Activated CD8-positive, alpha-beta T cell treated with anti-CD3 and anti-CD28 coated beads for 36 hours (primary cell): ENCODE measurements at regions not wholly inside any gene's neighbourhood (a gene's known extent, or its start where the extent isn't known, plus 50 kb on each side); places are given as distances from the start of the nearest gene placed in this dataset.

ENCODE experiments used
- ATAC-seq: fragments of 200-7000 bp; cut with Tn5 transposase; one replicate; pipeline ENCODE4 v1.10.0; 2021; ENCODE audit warnings: mild to moderate bottlenecking, moderate library complexity
- CTCF ChIA-PET: fragments of 350-600 bp; sonication (Branson Sonifier 250); formaldehyde crosslinking; loops from one replicate; lab custom pipeline; 2021; ENCODE audit warnings: antibody characterized with exemption; lab: Charles Lee
- POLR2A ChIA-PET: fragments of 350-600 bp; sonication (Branson Sonifier 250); formaldehyde crosslinking; loops from one replicate; lab custom pipeline; 2021; ENCODE audit warnings: antibody characterized with exemption; lab: Charles Lee
- DNase-seq: peaks from one replicate; pipeline ENCODE4 v3.0.0-alpha.2; 2020
- H3K27ac Mint-ChIP-seq: one replicate; pipeline ENCODE4 v1.8.0; 2021; ENCODE audit warnings: mild to moderate bottlenecking, mixed read lengths
- H3K27me3 Mint-ChIP-seq: one replicate; pipeline ENCODE4 v1.8.0; 2021; ENCODE audit warnings: mixed read lengths
- H3K36me3 Mint-ChIP-seq: one replicate; pipeline ENCODE4 v1.8.0; 2021; ENCODE audit warnings: low read depth, mixed read lengths
- H3K4me1 Mint-ChIP-seq: one replicate; pipeline ENCODE4 v1.8.0; 2021; ENCODE audit warnings: low read depth, mixed read lengths
- H3K4me3 Mint-ChIP-seq: one replicate; pipeline ENCODE4 v1.8.0; 2021; ENCODE audit warnings: mild to moderate bottlenecking, moderate library complexity, mixed read lengths
- H3K9me3 Mint-ChIP-seq: one replicate; pipeline ENCODE4 v1.8.0; 2021; ENCODE audit warnings: mixed read lengths
- CTCF ChIP-seq: fragments of 200-600 bp; IDR thresholded peaks from one replicate; pipeline ENCODE4 v1.8.0; 2022; ENCODE audit warnings: antibody characterized with exemption, mild to moderate bottlenecking
- intact Hi-C: fragments of 100-400 bp; cut with micrococcal nuclease; formaldehyde crosslinking; loops from one replicate; pipeline ENCODE4 v1.10.0; 2022

GRCh38 chr15:70483513-70483912 lies 279.8 kb downstream of the UACA start:
- POLR2A ChIA-PET = interaction anchor here (0.9 kb wide), 1 partner anchor 76 kb away, joined by 3 read pairs; no protein-coding TSS in a partner anchor

GRCh38 chr15:70480196-70480856 lies 283.0 kb downstream of the UACA start:
- Mint-ChIP-seq H3K9me3 (no peaks in the 10 kb centered on the region), H3K4me3 (no peak overlapping the region), H3K27ac (peak overlapping the region; percentile 30), H3K36me3 (no peaks in the 10 kb centered on the region), H3K4me1 (peaks cover 32% of the 10 kb centered on the region), H3K27me3 (peaks cover 50% of the 10 kb centered on the region)
- ATAC-seq (peak; percentile 85), DNase-seq (peak; percentile 93)
- CTCF ChIA-PET = interaction anchor here (0.7 to 2.3 kb wide), 3 partner anchors 14 to 387 kb away, joined by 3 to 17 read pairs (median 3); no protein-coding TSS in a partner anchor
- TF ChIP-seq CTCF = no peak
- POLR2A ChIA-PET = interaction anchor here (0.6 to 1.7 kb wide), 6 partner anchors 12 to 241 kb away, joined by 3 to 8 read pairs (median 4); no protein-coding TSS in a partner anchor
- intact Hi-C loops = loop anchor here (10.0 kb wide), 1 partner anchor 176 kb away; no protein-coding TSS in a partner anchor

More at GRCh38 chr15:70483513-70483912, 279.8 kb downstream of the UACA start:
- no peak overlapping the region for H3K4me3 Mint-ChIP-seq
- no peak overlapping the region for H3K27ac Mint-ChIP-seq
- H3K9me3 Mint-ChIP-seq = no peaks in the 10 kb centered on the region
- no peaks in the 10 kb centered on the region for H3K36me3 Mint-ChIP-seq
- CTCF ChIA-PET = interaction anchor here (1.6 to 2.4 kb wide), 2 partner anchors 16 to 22 kb away, joined by 5 to 9 read pairs; no protein-coding TSS in a partner anchor
- DNase-seq (no peak), ATAC-seq (no peak)
- TF ChIP-seq CTCF = no peak
- peaks cover 33% of the 10 kb centered on the region for H3K27me3 Mint-ChIP-seq
- intact Hi-C loops = loop anchor here (10.0 kb wide), 1 partner anchor 179 kb away; no protein-coding TSS in a partner anchor
- H3K4me1 Mint-ChIP-seq = peaks cover 48% of the 10 kb centered on the region

GRCh38 chr15:70479785-70480184 lies 283.6 kb downstream of the UACA start:
- intact Hi-C loops = loop anchor here (10.0 kb wide), 1 partner anchor 175 kb away; no protein-coding TSS in a partner anchor
- ChIA-PET POLR2A (interaction anchor here (0.6 to 1.7 kb wide), 6 partner anchors 13 to 241 kb away, joined by 3 to 8 read pairs (median 4); no protein-coding TSS in a partner anchor), CTCF (interaction anchor here (0.6 to 2.3 kb wide), 3 partner anchors 13 to 386 kb away, joined by 3 to 17 read pairs (median 3); no protein-coding TSS in a partner anchor)
- H3K36me3 Mint-ChIP-seq = no peaks in the 10 kb centered on the region
- no peak for DNase-seq
- H3K4me3 Mint-ChIP-seq = no peak overlapping the region
- TF ChIP-seq CTCF = no peak
- H3K9me3 Mint-ChIP-seq = no peaks in the 10 kb centered on the region
- peak; percentile 11 for ATAC-seq
- H3K4me1 Mint-ChIP-seq = peaks cover 38% of the 10 kb centered on the region
- H3K27ac Mint-ChIP-seq = no peak overlapping the region
- H3K27me3 Mint-ChIP-seq = peaks cover 48% of the 10 kb centered on the region

GRCh38 chr15:70479056-70479455 lies 284.3 kb downstream of the UACA start:
- Mint-ChIP-seq H3K4me1 (peaks cover 43% of the 10 kb centered on the region), H3K36me3 (no peaks in the 10 kb centered on the region), H3K4me3 (no peak overlapping the region), H3K27me3 (peaks cover 45% of the 10 kb centered on the region), H3K9me3 (no peaks in the 10 kb centered on the region), H3K27ac (no peak overlapping the region)
- ATAC-seq = no peak
- ChIA-PET POLR2A (interaction anchor here (0.6 to 1.6 kb wide), 2 partner anchors 14 to 240 kb away, joined by 3 read pairs; no protein-coding TSS in a partner anchor), CTCF (interaction anchor here (0.6 to 2.3 kb wide), 3 partner anchors 13 to 385 kb away, joined by 3 to 17 read pairs (median 3); no protein-coding TSS in a partner anchor)
- intact Hi-C loops = no loop called here
- no peak for DNase-seq
- no peak for TF ChIP-seq CTCF
